MM.1S (cell line): ENCODE measurements at regions not wholly inside any gene's neighbourhood (a gene's known extent, or its start where the extent isn't known, plus 50 kb on each side); places are given as distances from the start of the nearest gene placed in this dataset.

ENCODE experiments used
- CTCF ChIP-seq: fragments of 300-600 bp; sonication (generic); IDR thresholded peaks from 2 replicates; pipeline ENCODE4 v1.5.1; 2016; ENCODE audit warnings: antibody characterized with exemption, low read length, mixed read lengths
- EZH2 ChIP-seq: fragments of 300-600 bp; sonication (generic); optimal IDR thresholded peaks from 2 replicates; pipeline ENCODE3; 2017; ENCODE audit warnings: low read depth, mild to moderate bottlenecking, antibody characterized with exemption, low read length, mixed read lengths

- TF ChIP-seq EZH2 (no peak), CTCF (no peak)
These were observed 229.1 kb upstream of the IGF1R start for GRCh38 chr15:98419173-98419780.
